ENCODE measurements at regions not wholly inside any gene's neighbourhood (a gene's known extent, or its start where the extent isn't known, plus 50 kb on each side); places are given as distances from the start of the nearest gene placed in this dataset.
"Not testable (repeated sequence)": the region's sequence is repeated elsewhere in the genome, so short reads cannot be mapped to it uniquely, and the experiment has no call there.

GRCh38 chr6:56804996-56805395 lies 149.9 kb upstream of the BEND6 start:
- DNase-seq (ENCODE audit: low spot score), result no peak

- DNase-seq (ENCODE audit: low spot score), result no peak
Observed at GRCh38 chr6:56803594-56803993, 151.3 kb upstream of the BEND6 start.

GRCh38 chr6:56802584-56802983 lies 152.3 kb upstream of the BEND6 start:
- DNase-seq (ENCODE audit: low spot score), result no peak

GRCh38 chr6:56799989-56800388 lies 154.9 kb upstream of the BEND6 start:
- DNase-seq (ENCODE audit: low spot score), result no peak

GRCh38 chr6:56798163-56798562 lies 155.5 kb upstream of the DST start:
- DNase-seq (ENCODE audit: low spot score), result no peak

- no peak for DNase-seq (ENCODE audit: low spot score)
Observed at GRCh38 chr6:56796196-56796532, 153.5 kb upstream of the DST start.

- no peak for DNase-seq (ENCODE audit: low spot score)
Observed at GRCh38 chr6:56795466-56796195, 152.9 kb upstream of the DST start.

GRCh38 chr6:56794421-56794820 lies 151.7 kb upstream of the DST start:
- DNase-seq (ENCODE audit: low spot score), result no peak

- no peak for DNase-seq (ENCODE audit: low spot score)
Observed at GRCh38 chr6:56793938-56794337, 151.2 kb upstream of the DST start.

GRCh38 chr6:56790414-56790813 lies 147.7 kb upstream of the DST start:
- DNase-seq (ENCODE audit: low spot score), result no peak

GRCh38 chr6:56789879-56790278 lies 147.2 kb upstream of the DST start:
- no peak for DNase-seq (ENCODE audit: low spot score)

- no peak for DNase-seq (ENCODE audit: low spot score)
Observed at GRCh38 chr6:56789342-56789741, 146.7 kb upstream of the DST start.

GRCh38 chr6:56787209-56787608 lies 144.5 kb upstream of the DST start:
- no peak for DNase-seq (ENCODE audit: low spot score)

- no peak for DNase-seq (ENCODE audit: low spot score)
Observed at GRCh38 chr6:56786256-56786655, 143.6 kb upstream of the DST start.

GRCh38 chr6:56785536-56785935 lies 142.8 kb upstream of the DST start:
- DNase-seq (ENCODE audit: low spot score), result not testable (repeated sequence)

- not testable (repeated sequence) for DNase-seq (ENCODE audit: low spot score)
Observed at GRCh38 chr6:56780109-56780508, 137.4 kb upstream of the DST start.

GRCh38 chr6:56778503-56778902 lies 135.8 kb upstream of the DST start:
- not testable (repeated sequence) for DNase-seq (ENCODE audit: low spot score)

GRCh38 chr6:56775498-56776166 lies 132.9 kb upstream of the DST start:
- DNase-seq (ENCODE audit: low spot score), result no peak

GRCh38 chr6:56772737-56773184 lies 130.1 kb upstream of the DST start:
- no peak for DNase-seq (ENCODE audit: low spot score)

- DNase-seq (ENCODE audit: low spot score), result no peak
Observed at GRCh38 chr6:56771929-56772607, 129.4 kb upstream of the DST start.

- no peak for DNase-seq (ENCODE audit: low spot score)
Observed at GRCh38 chr6:56771189-56771588, 128.5 kb upstream of the DST start.

- no peak for DNase-seq (ENCODE audit: low spot score)
Observed at GRCh38 chr6:56770011-56770520, 127.4 kb upstream of the DST start.

- DNase-seq (ENCODE audit: low spot score), result no peak
Observed at GRCh38 chr6:56767892-56768531, 125.3 kb upstream of the DST start.
